ENCODE measurements at regions not wholly inside any gene's neighbourhood (a gene's known extent, or its start where the extent isn't known, plus 50 kb on each side); places are given as distances from the start of the nearest gene placed in this dataset.
A peak's percentile ranks its signal among the peaks of the same experiment; 100 is the strongest.

- DNase-seq (ENCODE audit: low spot score), result no peak
Measured at GRCh38 chr13:50577806-50578205, 265.7 kb downstream of the DLEU7 start.

DNA sequence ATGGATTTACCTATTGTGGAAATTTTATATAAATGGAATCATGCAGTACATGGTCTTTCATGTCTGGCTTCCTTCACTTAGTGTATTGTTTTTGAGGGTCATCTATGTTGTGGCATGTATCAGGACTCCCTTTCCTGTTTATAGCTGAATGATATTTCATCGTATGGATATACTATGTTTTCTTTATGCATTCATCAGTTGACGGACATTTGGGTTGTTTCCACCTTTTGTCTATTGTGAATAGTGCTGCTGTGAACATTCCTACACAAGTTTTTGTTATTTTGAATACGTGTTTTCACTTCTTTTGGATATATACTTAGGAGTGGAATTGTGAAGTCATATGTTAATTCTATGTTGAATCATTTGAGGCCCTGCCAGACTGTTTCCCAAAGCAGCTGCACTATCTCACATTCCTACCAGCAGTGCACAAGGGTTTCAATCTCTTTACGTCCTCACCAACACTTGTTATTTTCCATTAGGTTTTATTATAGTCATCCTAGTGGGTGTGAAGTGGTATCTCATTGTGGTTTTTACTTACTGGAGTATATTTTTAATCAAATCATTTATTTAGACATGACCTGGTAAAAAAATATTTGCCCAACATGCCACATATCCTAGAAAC, 262.7 kb downstream of the DLEU7 start:
- DNase-seq (ENCODE audit: low spot score), result no peak

DNA sequence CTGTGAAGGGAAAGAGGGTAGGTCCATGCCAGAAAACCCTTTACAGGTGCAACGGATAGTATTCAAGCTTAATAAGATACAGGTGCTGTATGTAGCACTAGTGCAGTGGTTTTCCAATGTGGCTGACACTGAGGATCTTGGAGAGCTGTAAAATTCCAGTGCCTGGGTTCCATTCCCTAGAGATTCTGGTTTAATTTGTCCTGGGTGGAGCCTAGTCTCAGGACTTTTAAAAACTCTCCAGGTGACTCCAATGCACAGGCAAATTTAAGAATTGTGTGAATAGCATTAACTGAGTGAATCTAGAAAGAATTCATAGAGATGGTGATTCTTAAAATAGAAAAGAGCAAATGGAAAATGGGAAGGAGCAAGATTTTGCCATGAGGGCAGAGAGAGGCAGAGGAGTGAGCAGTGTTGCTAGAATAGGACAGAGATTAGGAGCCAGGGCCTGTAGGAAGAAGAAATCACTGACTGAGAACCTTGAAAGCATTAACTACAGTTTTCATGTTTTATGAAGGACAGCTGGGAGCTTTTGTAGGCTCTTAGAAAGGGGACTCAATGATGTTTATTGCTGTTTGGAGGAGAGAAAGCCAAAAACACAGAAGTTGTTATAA, 261.8 kb downstream of the DLEU7 start:
- DNase-seq (ENCODE audit: low spot score), result no peak

DNA sequence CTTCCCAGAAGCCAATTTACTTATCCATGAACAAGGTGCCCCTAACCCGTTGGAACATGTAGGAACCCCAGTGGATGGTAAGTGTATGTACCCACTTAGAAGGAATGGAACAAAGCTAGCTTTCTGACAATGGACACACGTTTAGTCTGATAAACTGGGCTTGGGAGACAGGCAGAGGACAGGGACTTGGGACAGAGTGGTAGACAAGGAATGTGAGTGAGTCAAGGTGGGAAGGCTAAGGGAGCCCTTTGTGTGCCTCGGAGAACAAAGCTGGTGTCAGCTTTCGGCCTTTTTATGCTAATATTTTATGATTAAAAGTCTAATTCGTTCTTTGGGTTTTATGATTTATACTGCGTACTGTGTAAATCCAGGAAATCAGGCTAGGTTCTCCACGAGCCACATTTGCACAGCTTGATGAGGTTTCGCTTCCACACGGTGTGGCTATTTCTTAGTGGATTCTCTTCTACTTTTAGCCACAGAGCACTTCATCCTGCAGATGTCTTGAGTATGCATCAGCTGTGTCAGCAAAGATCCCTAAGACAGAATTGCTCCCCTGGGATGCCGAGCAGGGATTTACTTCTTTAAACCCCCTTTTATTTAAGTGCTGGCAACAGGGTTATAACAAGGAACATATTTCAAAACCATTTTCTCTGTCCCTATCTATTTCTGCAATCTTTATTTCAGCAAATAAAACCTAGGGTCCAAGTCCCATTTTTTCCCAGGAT, 258.5 kb downstream of the DLEU7 start:
- no peak for DNase-seq (ENCODE audit: low spot score)

- no peak for DNase-seq (ENCODE audit: low spot score)
Measured at GRCh38 chr13:50585674-50586413, 257.6 kb downstream of the DLEU7 start.

DNA sequence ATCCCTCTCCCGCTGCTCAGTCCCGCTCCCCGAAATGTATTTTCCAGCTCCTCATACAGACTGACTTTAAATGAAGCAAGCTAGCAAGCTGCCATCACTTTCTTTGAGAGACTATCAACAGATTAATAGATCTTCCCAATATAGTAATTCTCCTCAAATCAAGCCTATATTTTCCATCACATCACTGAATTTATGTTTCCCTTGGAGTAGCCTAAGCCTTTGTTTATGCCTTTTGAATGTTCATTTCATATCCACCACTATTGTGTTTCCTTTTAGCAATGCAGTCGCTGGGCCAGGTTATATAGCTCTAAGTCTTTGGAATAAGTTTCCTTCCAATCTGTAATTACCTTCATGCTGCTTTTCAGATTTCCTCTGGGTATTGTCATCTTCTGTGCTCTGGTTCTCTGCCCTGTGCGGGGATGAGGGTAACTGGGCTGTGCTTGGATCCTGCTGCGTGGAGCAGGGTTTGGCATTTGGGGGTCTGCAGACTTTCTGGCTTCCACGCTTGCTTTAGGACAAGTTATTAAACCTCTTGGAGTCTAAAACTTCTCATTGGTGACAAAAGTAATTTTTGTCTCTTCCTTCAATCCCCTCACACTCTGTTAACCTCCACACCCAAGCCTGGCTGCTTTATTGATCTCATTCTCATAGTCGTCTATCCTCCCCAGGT, 256.9 kb downstream of the DLEU7 start:
- no peak for DNase-seq (ENCODE audit: low spot score)

GRCh38 chr13:50587115-50587514, 256.4 kb downstream of the DLEU7 start:
- DNase-seq (ENCODE audit: low spot score), result no peak

DNA sequence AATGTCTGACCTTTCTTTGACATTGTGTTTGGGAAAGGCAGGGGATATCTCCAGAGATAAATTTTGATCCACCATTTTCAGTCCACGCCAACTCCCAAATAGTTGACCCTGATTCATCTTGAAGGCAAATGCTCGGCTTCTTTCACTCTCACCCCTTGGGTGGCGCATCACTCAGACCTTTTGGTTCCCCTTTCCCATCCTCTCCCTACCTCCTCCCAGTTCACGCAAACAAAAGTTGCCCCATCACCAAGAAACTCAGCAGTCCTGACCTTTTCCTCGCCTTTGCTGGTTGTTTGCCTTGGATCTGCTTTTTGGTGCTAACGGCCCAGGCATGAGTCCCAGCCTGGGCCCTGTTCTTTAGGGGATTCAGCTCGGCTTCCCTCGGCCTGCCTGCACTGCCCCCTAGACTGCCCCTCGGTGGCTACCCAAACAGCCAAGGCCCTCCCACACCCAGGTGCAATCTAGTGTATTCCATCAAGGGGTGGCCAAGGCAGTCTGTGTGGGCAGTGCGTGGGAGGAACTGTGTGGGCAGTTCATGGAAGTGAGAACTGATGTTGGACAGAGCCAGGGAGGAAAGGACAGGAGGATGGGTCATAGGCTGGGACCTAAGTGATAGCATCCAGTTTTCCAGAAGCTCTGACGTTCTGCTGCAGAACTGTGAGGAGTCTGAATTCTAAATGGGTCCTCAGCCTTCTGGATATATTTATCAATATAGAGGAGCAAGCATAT, 255.7 kb downstream of the DLEU7 start:
- no peak for DNase-seq (ENCODE audit: low spot score)

DNA sequence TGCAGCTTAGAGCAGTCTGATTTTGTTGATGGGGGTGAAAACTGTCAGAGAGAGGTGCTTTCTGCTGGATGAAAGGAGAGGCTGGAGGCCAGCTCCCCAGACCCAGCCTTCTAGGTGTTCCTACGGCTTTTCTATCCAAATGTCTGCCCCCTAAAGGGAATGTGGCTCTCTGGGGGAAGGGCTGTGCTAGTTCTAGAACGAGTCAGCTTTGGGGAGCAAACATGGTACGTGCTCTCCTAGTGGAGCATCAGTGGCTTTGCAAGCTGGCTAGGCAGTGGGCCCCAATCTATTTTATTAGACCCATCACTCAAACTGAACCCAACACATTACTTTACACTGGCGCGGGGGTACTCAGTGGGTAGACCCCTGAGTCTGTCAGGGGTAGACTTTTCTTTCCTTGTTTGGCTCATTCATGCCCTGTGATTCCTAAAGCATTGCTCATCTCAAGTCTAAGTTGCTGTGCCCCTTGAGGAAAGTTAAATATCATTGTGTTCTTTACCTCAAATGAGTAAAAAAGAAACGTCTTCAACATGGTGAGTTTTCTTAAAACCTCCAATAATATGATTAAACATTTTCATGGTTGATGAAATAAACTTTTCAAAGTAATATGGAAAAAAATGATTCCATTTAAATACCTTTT, 254.9 kb downstream of the DLEU7 start:
- no peak for DNase-seq (ENCODE audit: low spot score)

- DNase-seq (ENCODE audit: low spot score), result no peak
Measured at GRCh38 chr13:50589139-50589538, 254.4 kb downstream of the DLEU7 start.

- no peak for DNase-seq (ENCODE audit: low spot score)
Measured at GRCh38 chr13:50589651-50590054, 253.8 kb downstream of the DLEU7 start.

DNA sequence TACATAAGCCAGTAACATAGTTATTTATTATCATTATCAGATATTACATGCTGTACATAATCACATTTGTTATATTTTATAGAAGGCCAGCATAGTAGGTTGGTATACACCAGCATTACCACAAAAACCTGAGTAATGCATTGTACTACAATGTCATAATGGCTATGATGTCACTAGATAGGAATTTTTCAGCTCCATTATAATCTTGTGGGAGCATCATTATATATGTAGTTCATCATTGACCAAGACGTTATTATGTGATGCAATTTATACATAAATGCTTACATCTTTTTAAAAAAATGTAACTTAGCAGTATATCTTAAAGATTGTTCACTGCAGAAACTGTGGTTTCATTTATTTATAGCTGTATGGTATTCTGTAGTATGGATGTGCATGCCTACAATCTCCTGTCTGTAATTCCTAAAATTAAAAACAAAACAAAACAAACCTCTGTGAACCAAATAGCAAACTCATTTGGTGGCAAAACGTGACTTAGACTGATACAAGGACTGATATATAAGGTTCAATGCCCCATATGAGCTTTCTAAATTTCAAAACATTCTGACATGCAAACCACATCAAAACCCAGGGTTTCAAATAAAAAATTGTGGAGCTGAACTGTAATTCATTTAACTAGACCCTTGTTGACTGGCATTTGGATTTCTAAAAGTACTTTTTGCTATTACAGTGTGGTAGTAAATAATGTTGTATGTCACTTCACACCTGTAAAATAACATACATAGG, 250.9 kb downstream of the DLEU7 start:
- peak; percentile 86 for DNase-seq (ENCODE audit: low spot score)

DNA sequence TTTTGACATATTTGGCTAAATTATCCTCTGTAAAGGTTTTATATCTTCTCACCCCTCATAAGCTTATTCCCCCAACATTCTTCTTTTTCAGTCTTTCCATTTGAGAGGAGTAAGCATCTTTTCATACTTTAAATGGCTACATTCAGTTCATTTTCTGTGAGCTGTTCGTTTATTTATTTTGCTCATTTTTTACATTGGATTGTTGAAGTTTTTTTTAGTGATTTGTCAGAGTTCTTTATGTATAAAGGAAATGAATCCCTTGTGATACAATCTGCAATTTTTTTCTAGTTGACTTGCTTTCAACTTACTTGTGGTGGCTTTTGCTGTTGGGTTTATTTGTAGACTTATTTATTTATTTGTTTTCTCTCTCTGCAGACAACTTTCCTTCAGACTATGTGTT, 250.3 kb downstream of the DLEU7 start:
- DNase-seq (ENCODE audit: low spot score), result no peak

DNA sequence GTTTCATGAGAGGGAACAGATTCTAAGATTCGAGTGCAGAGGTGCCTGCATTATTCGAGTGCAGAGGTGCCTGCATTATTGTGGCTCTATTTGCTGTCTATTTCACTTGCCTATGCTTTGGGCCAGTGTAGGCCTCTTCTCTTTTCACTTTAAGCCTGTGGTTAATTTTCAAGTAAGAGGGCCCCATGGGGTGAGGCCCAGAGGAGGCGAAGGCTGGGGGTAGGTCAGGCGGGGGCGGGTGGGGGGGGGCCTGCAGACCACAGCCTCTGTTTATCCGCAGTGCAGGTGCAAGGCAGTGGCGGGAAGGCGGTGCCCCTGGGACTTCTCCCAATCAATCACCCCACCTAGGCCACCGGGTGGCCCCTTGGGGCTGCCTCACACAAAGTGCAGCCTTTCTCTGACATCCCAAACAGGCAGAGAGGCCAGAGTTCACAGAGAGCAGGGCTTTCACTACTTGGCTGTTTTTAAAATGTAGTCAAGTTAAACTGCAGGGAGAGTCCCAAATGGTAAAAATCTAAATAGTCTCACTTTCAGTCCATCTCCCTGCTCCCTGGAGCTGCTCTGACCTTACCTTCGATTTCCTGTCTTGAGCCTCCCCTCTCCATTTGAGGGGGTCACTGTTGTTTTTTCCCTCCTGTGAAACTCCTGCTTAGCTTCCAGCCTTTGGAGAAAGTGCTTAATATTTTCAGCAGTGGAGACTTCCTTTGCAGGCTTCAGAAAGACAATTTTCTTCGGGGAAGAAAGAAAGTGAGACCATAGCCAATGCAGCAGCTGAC, 249.0 kb downstream of the DLEU7 start:
- DNase-seq (ENCODE audit: low spot score), result no peak

GRCh38 chr13:50595196-50595595, 248.3 kb downstream of the DLEU7 start:
- DNase-seq (ENCODE audit: low spot score), result no peak

- no peak for DNase-seq (ENCODE audit: low spot score)
Measured at GRCh38 chr13:50596156-50596555, 247.3 kb downstream of the DLEU7 start.

DNA sequence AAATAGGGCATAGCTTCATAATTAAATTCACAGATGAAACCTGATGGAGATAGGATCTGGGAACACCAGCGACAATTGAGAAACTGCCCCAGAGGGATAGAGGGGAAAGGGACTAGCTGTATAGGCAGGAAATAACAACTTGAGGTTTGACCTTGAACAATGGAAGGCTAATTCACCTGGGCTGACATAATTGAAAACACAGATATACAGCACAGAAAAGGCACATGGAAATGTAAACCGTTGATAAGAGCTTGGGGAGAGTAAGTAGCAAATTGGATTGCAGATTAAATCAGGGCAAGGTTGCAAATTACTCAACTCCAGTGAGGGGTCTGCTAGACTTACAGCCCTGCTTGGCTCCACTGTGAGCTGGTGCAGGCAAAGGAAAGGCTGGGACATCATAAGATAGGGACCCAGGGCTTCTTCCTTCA, 246.7 kb downstream of the DLEU7 start:
- DNase-seq (ENCODE audit: low spot score), result no peak

GRCh38 chr13:50598338-50598737, 245.2 kb downstream of the DLEU7 start:
- no peak for DNase-seq (ENCODE audit: low spot score)

DNA sequence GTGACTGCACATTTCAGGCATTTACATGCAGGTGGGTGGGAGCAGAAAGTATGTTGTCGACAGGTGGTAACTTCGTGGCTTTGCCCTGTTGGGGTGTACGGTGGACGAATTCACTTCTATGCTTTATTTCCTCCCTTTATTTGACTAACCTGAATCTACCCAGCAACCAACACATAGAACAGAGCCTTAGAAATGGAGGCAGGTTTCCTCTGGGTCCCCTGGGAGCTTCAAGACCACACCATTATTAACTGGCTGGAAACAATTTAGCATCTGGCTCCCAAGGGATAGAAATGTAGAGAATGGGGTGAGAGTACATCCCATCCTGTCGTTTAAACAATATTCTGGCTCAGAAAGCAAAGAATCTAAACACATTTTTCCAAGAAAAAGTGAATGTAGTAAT, 244.4 kb downstream of the DLEU7 start:
- DNase-seq (ENCODE audit: low spot score), result no peak

- DNase-seq (ENCODE audit: low spot score), result no peak
Measured at GRCh38 chr13:50599927-50600326, 243.6 kb downstream of the DLEU7 start.
